HepG2 (cell line): ENCODE measurements at regions not wholly inside any gene's neighbourhood (a gene's known extent, or its start where the extent isn't known, plus 50 kb on each side); places are given as distances from the start of the nearest gene placed in this dataset.

Experiments used
- AGO1 ChIP-seq: fragments of 200-400 bp; formaldehyde crosslinking; IDR thresholded peaks from 2 replicates; pipeline ENCODE4 v1.6.1; 2017; ENCODE audit warnings: mild to moderate bottlenecking, low read depth, low read length, moderate library complexity; ENCODE audit not compliant: poor library complexity, severe bottlenecking
- ATRX ChIP-seq: sonication (generic); formaldehyde crosslinking; IDR thresholded peaks from 2 replicates; pipeline ENCODE4 v1.4.0; 2020; ENCODE audit warnings: missing genetic modification reagents, borderline replicate concordance
- CHD4 ChIP-seq: fragments of 200-600 bp; sonication (generic); IDR thresholded peaks from 2 replicates; pipeline ENCODE4 v1.7.0; 2017; ENCODE audit warnings: mild to moderate bottlenecking, low read length, borderline replicate concordance
- ELF4 ChIP-seq: sonication (generic); formaldehyde crosslinking; IDR thresholded peaks from 2 replicates; pipeline ENCODE4 v1.5.0; 2020; ENCODE audit warnings: missing genetic modification reagents, mild to moderate bottlenecking, moderate library complexity, borderline replicate concordance
- FIP1L1 ChIP-seq: fragments of 200-400 bp; formaldehyde crosslinking; IDR thresholded peaks from 2 replicates; pipeline ENCODE4 v1.6.1; 2018; ENCODE audit warnings: low read depth, mild to moderate bottlenecking, low read length, moderate library complexity, borderline replicate concordance; ENCODE audit not compliant: insufficient read depth
- HHEX ChIP-seq: IDR thresholded peaks from 2 replicates; pipeline ENCODE4 v1.6.1; 2016; ENCODE audit warnings: control low read depth
- KAT8 ChIP-seq: IDR thresholded peaks from 2 replicates; pipeline ENCODE4 v1.6.1; 2016; ENCODE audit warnings: missing genetic modification reagents, missing compliant biosample characterization
- KDM5A ChIP-seq: fragments of 200-600 bp; sonication (generic); IDR thresholded peaks from 2 replicates; pipeline ENCODE4 v1.7.0; 2018; ENCODE audit warnings: antibody characterized with exemption, mild to moderate bottlenecking, low read length, borderline replicate concordance
- NFIB ChIP-seq: sonication (generic); formaldehyde crosslinking; IDR thresholded peaks from 2 replicates; pipeline ENCODE4 v1.9.0; 2021; ENCODE audit warnings: missing genetic modification reagents, mild to moderate bottlenecking, borderline replicate concordance
- PPARG ChIP-seq: conservative IDR thresholded peaks from 2 replicates; pipeline ENCODE4 v1.6.1; 2016; ENCODE audit warnings: missing biosample characterization, missing genetic modification reagents
- SIN3A ChIP-seq: IDR thresholded peaks from 2 replicates; pipeline ENCODE4 v1.6.1; 2011; ENCODE audit warnings: low read depth, mild to moderate bottlenecking, control low read depth, low read length, borderline replicate concordance
- SMC3 ChIP-seq: IDR thresholded peaks from 2 replicates; pipeline ENCODE4 v1.6.1; 2011; ENCODE audit warnings: low read length, improper control_type of control experiment
- TCF12 ChIP-seq, 2 experiments: fragments of 450-650 bp in 1 of 2; sonication (generic) in 1 of 2; formaldehyde crosslinking in 1 of 2; IDR thresholded peaks; 2 replicates each; pipeline versions ENCODE4 v1.6.1 to v1.8.0; 2017 to 2022; ENCODE audit warnings: antibody characterized with exemption in 1 of 2, mild to moderate bottlenecking in 1 of 2, missing genetic modification reagents in 1 of 2, moderate library complexity in 1 of 2
- TRIM22 ChIP-seq: fragments of 450-650 bp; IDR thresholded peaks from 2 replicates; pipeline ENCODE4 v1.6.1; 2017
- TRIM24 ChIP-seq: sonication (generic); formaldehyde crosslinking; IDR thresholded peaks from 2 replicates; pipeline ENCODE4 v1.8.0; 2022; ENCODE audit warnings: mild to moderate bottlenecking, missing genetic modification reagents
- ZNF121 ChIP-seq: sonication (generic); formaldehyde crosslinking; IDR thresholded peaks from 2 replicates; pipeline ENCODE4 v1.5.0; 2020; ENCODE audit warnings: mild to moderate bottlenecking, missing genetic modification reagents
- ZNF136 ChIP-seq: sonication (generic); formaldehyde crosslinking; IDR thresholded peaks from 2 replicates; pipeline ENCODE4 v1.8.1; 2022; ENCODE audit warnings: low read depth, mild to moderate bottlenecking, moderate library complexity, missing genetic modification reagents
- ZNF207 ChIP-seq: fragments of 450-650 bp; IDR thresholded peaks from 2 replicates; pipeline ENCODE4 v1.6.1; 2016; ENCODE audit warnings: antibody characterized with exemption, borderline replicate concordance
- ZNF343 ChIP-seq: sonication (generic); formaldehyde crosslinking; IDR thresholded peaks from 2 replicates; pipeline ENCODE4 v1.4.0; 2020; ENCODE audit warnings: mild to moderate bottlenecking, missing genetic modification reagents
- ZNF44 ChIP-seq: sonication (generic); formaldehyde crosslinking; IDR thresholded peaks from 2 replicates; pipeline ENCODE4 v1.5.1; 2020; ENCODE audit warnings: mild to moderate bottlenecking, missing genetic modification reagents
- ZNF83 ChIP-seq: sonication (generic); formaldehyde crosslinking; IDR thresholded peaks from 2 replicates; pipeline ENCODE4 v1.4.0; 2020; ENCODE audit warnings: missing genetic modification reagents, mild to moderate bottlenecking, borderline replicate concordance
- ZSCAN31 ChIP-seq: sonication (generic); formaldehyde crosslinking; IDR thresholded peaks from 2 replicates; pipeline ENCODE4 v1.5.0; 2020; ENCODE audit warnings: low read depth, mild to moderate bottlenecking, missing genetic modification reagents
- TF ChIP-seq, protein P1 (sequence below): sonication (generic); formaldehyde crosslinking; IDR thresholded peaks from 2 replicates; pipeline ENCODE4 v1.4.0; 2020; ENCODE audit warnings: mild to moderate bottlenecking, missing genetic modification reagents
- TF ChIP-seq, protein P2 (sequence below): sonication (generic); formaldehyde crosslinking; IDR thresholded peaks from 2 replicates; pipeline ENCODE4 v1.5.1; 2020; ENCODE audit warnings: missing genetic modification reagents, mild to moderate bottlenecking, borderline replicate concordance
- TF ChIP-seq, protein P3 (sequence below): sonication (generic); formaldehyde crosslinking; IDR thresholded peaks from 2 replicates; pipeline ENCODE4 v1.4.0; 2020; ENCODE audit warnings: missing genetic modification reagents

DNA sequence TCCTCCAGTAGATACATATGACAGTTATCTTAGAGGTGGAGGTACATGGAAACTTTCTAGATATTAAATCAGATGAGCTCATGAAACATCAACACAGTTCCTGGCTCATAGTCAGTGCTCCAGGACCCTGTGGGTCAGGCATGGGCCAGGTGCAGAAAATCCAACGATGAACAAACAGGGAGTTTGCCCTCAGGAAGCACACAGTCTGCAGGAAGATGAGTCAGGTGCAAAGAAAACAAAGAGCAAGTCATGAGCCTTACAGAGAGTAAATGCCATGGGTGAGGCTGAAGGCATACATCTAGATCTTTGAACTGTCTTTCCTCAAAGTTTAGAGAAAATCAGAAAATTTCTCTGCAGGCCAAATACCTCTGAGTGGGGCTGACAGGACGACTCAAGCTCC, 184.2 kb upstream of the TPM1 start (continued):
- TF ChIP-seq TCF12 (IDR thresholded peaks at IDR 0.05) (no peak), TCF12 (CRISPR knock-in tag; IDR thresholded peaks at IDR 0.05) (no peak), TRIM22 (no peak), AGO1 (no peak), ZNF121 (CRISPR knock-in tag) (no peak), FIP1L1 (no peak), ATRX (CRISPR knock-in tag) (no peak), ZSCAN31 (CRISPR knock-in tag) (no peak), ZNF343 (CRISPR knock-in tag) (no peak), PPARG (no peak), ZNF44 (CRISPR knock-in tag) (no peak), ZNF136 (CRISPR knock-in tag) (no peak), SIN3A (no peak), ELF4 (CRISPR knock-in tag) (no peak), TRIM24 (CRISPR knock-in tag) (peak; percentile 76; the same call in 1 of the 2 replicates), KDM5A (no peak), CHD4 (no peak), ZNF207 (no peak), HHEX (no peak), NFIB (CRISPR knock-in tag) (no peak), KAT8 (CRISPR knock-in tag) (no peak), ZNF83 (CRISPR knock-in tag) (no peak), SMC3 (no peak)
- TF ChIP-seq, protein P1, sequence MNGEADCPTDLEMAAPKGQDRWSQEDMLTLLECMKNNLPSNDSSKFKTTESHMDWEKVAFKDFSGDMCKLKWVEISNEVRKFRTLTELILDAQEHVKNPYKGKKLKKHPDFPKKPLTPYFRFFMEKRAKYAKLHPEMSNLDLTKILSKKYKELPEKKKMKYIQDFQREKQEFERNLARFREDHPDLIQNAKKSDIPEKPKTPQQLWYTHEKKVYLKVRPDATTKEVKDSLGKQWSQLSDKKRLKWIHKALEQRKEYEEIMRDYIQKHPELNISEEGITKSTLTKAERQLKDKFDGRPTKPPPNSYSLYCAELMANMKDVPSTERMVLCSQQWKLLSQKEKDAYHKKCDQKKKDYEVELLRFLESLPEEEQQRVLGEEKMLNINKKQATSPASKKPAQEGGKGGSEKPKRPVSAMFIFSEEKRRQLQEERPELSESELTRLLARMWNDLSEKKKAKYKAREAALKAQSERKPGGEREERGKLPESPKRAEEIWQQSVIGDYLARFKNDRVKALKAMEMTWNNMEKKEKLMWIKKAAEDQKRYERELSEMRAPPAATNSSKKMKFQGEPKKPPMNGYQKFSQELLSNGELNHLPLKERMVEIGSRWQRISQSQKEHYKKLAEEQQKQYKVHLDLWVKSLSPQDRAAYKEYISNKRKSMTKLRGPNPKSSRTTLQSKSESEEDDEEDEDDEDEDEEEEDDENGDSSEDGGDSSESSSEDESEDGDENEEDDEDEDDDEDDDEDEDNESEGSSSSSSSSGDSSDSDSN (CRISPR knock-in tag): no peak
- TF ChIP-seq, protein P2, sequence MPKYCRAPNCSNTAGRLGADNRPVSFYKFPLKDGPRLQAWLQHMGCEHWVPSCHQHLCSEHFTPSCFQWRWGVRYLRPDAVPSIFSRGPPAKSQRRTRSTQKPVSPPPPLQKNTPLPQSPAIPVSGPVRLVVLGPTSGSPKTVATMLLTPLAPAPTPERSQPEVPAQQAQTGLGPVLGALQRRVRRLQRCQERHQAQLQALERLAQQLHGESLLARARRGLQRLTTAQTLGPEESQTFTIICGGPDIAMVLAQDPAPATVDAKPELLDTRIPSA: no peak
- TF ChIP-seq, protein P3, sequence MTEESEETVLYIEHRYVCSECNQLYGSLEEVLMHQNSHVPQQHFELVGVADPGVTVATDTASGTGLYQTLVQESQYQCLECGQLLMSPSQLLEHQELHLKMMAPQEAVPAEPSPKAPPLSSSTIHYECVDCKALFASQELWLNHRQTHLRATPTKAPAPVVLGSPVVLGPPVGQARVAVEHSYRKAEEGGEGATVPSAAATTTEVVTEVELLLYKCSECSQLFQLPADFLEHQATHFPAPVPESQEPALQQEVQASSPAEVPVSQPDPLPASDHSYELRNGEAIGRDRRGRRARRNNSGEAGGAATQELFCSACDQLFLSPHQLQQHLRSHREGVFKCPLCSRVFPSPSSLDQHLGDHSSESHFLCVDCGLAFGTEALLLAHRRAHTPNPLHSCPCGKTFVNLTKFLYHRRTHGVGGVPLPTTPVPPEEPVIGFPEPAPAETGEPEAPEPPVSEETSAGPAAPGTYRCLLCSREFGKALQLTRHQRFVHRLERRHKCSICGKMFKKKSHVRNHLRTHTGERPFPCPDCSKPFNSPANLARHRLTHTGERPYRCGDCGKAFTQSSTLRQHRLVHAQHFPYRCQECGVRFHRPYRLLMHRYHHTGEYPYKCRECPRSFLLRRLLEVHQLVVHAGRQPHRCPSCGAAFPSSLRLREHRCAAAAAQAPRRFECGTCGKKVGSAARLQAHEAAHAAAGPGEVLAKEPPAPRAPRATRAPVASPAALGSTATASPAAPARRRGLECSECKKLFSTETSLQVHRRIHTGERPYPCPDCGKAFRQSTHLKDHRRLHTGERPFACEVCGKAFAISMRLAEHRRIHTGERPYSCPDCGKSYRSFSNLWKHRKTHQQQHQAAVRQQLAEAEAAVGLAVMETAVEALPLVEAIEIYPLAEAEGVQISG (CRISPR knock-in tag): no peak
